Kidney (tissue), 13 donors: ENCODE measurements at regions not wholly inside any gene's neighbourhood (a gene's known extent, or its start where the extent isn't known, plus 50 kb on each side); places are given as distances from the start of the nearest gene placed in this dataset.

Source experiments
- DNase-seq, 5 donors: peaks; one replicate each; pipeline ENCODE4 v3.0.0-alpha.2; 2013 to 2020
- FAIRE-seq: peaks from 2 replicates; lab custom pipeline; 2012; peaks lifted over from hg19 to GRCh38; lab: Jason Lieb, UNC
- H3K27ac ChIP-seq, 2 donors: one replicate each; pipeline ENCODE4 v1.7.0; 2013; ENCODE audit warnings: low read depth in 2 of 2, low read length in 2 of 2, inconsistent platforms in 1 of 2
- H3K27me3 ChIP-seq: one replicate; pipeline ENCODE4 v1.7.1; 2013; ENCODE audit warnings: low read length, inconsistent platforms; ENCODE audit not compliant: control insufficient read depth, insufficient read depth
- H3K36me3 ChIP-seq, 3 donors: one replicate each; pipeline versions ENCODE4 v1.7.0 to v1.7.1; 2013; ENCODE audit warnings: low read length in 3 of 3, control low read depth in 1 of 3, inconsistent platforms in 1 of 3; ENCODE audit not compliant: insufficient read depth in 3 of 3, control insufficient read depth in 2 of 3
- H3K4me1 ChIP-seq, 3 donors: one replicate each; pipeline versions ENCODE4 v1.7.0 to v1.7.1; 2013; ENCODE audit warnings: low read length in 3 of 3, inconsistent platforms in 1 of 3, low read depth in 1 of 3; ENCODE audit not compliant: control insufficient read depth in 2 of 3, insufficient read depth in 2 of 3
- H3K4me3 ChIP-seq, 3 donors: one replicate each; pipeline versions ENCODE4 v1.7.0 to v1.8.1; 2013; ENCODE audit warnings: low read length in 3 of 3, control low read depth in 1 of 3, inconsistent platforms in 1 of 3
- H3K9ac ChIP-seq, 3 donors: one replicate each; pipeline versions ENCODE4 v1.7.0 to v1.7.1; 2013; ENCODE audit warnings: low read length in 3 of 3, control low read depth in 1 of 3, inconsistent platforms in 1 of 3
- H3K9me3 ChIP-seq, 3 donors: one replicate each; pipeline versions ENCODE4 v1.7.0 to v1.7.1; 2013; ENCODE audit warnings: low read length in 3 of 3, control low read depth in 1 of 3, inconsistent platforms in 1 of 3; ENCODE audit not compliant: control insufficient read depth in 2 of 3, insufficient read depth in 1 of 3
- CTCF ChIP-seq: IDR thresholded peaks from 3 replicates; pipeline ENCODE4 v1.5.1; 2012; ENCODE audit warnings: mild to moderate bottlenecking, moderate library complexity, borderline replicate concordance; ENCODE audit not compliant: insufficient read depth; ENCODE audit errors: extremely low read depth
- intact Hi-C: fragments of 100-400 bp; cut with DNase I; formaldehyde crosslinking; loops from one replicate; pipeline ENCODE4 v1.11.1; 2022
- donor health status: control.
- donor health status: control.
- donor health status: control.
- donor health status: control.
- donor health status: control.
- donor health status: DM: yes; HTN: yes; CAD: no.
- donor health status: Normal renal cell carcinoma (clear cell type).

DNA sequence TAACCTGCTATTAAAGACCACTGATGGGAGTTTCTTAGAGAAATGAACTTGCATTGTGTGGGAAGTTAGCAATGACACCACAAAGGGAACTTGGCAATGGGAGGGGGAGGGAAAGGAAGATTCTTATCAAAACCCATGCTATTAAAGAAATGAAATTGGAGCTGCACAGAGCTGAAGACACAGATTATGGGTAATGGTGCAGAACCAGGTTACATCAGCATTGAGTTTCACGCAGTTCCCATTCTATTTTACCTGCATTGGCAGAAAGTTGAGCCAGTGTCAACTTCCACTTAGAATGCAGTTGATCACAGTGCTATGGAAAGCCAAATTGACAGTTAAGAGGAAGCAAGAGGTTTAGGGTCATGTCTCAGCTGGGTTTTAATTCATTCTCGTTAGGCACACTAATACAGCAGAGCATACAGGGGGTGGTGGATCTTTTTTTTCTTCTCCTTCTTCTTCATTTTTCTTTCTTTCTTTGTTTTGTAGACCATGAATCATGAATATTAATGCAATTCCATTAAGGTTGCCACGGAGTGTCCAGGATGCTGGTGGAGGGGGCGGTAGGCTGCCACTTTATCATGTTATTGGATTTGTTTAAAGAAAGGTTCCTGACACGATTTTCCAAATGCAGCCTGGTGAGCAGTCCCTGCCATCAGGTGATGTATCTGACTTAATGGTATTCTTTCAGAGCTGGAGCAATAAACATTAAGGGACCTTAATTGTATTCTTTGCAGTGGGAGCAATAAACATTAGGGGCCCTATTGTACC lies 1092.0 kb upstream of the MAP3K7 start:
- no peak for FAIRE-seq
- H3K4me3 ChIP-seq: no peak overlapping the region
- H3K4me1 ChIP-seq: no peaks in the 10 kb centered on the region
- no peaks in the 10 kb centered on the region for H3K36me3 ChIP-seq
- H3K9ac ChIP-seq: no peak overlapping the region
- peak in 4 of 5 donors; percentile 19 to 76 (median 54) for DNase-seq
- TF ChIP-seq CTCF: no peak
- no peaks in the 10 kb centered on the region for H3K27me3 ChIP-seq
- intact Hi-C loops: no loop called here
- no peak overlapping the region for H3K27ac ChIP-seq
- H3K9me3 ChIP-seq: no peaks in the 10 kb centered on the region

DNA sequence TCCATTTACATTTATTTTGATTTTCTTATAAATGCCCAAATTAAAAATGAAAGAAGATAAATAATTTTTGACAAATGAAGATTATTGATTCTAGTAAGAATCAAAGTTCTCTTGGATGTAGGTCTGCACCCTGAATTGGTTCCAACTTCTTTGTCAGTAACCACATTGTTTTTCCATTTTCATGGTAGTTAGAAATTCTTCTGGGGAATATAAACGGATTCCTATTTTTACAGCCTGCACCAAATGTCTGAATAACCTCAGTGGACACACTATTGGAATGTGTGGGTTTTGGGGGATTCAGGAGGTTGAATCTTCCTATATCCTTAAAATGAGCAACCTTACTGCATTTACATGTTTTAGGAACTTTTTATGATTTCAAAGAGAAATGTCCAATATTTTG lies 1085.3 kb upstream of the MAP3K7 start:
- TF ChIP-seq CTCF: no peak
- Histone ChIP-seq H3K36me3 (no peaks in the 10 kb centered on the region), H3K9me3 (no peaks in the 10 kb centered on the region), H3K9ac (no peak overlapping the region), H3K4me3 (no peak overlapping the region), H3K4me1 (no peaks in the 10 kb centered on the region), H3K27me3 (no peaks in the 10 kb centered on the region), H3K27ac (no peak overlapping the region)
- intact Hi-C loops: no loop called here
- FAIRE-seq: no peak
- no peak for DNase-seq

DNA sequence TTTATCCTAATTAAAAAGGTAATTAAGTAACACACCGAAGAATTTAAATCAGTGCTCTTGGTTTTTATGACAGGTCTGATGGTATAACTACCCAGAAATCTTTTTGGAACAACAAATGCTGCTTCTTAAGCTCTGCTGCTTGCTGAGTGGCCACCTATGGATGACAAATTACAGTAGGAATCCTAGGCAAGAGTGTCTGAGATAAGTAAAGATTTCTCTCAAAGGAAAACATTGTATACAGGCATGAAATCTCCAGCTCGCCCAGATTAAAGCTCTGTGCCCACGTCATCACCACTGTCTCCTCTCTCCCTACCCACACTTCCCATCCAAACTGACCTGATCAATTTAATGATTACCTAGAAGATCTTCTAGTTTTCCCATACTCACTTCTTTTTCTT lies 1083.0 kb upstream of the MAP3K7 start:
- no peak for TF ChIP-seq CTCF
- no peaks in the 10 kb centered on the region for H3K27me3 ChIP-seq
- FAIRE-seq: no peak
- intact Hi-C loops: no loop called here
- no peak overlapping the region for H3K9ac ChIP-seq
- H3K9me3 ChIP-seq: no peaks in the 10 kb centered on the region
- no peak overlapping the region for H3K27ac ChIP-seq
- no peaks in the 10 kb centered on the region for H3K4me1 ChIP-seq
- no peak for DNase-seq
- no peak overlapping the region for H3K4me3 ChIP-seq
- H3K36me3 ChIP-seq: no peaks in the 10 kb centered on the region
